Skin of body (tissue), 1 donor: ENCODE measurements at regions not wholly inside any gene's neighbourhood (a gene's known extent, or its start where the extent isn't known, plus 50 kb on each side); places are given as distances from the start of the nearest gene placed in this dataset.
A peak's percentile ranks its signal among the peaks of the same experiment; 100 is the strongest.
"Not testable (repeated sequence)": the region's sequence is repeated elsewhere in the genome, so short reads cannot be mapped to it uniquely, and the experiment has no call there.

Experiments used
- DNase-seq: peaks from one replicate; lab custom pipeline; 2025; lab: John Stamatoyannopoulos, UW

DNA sequence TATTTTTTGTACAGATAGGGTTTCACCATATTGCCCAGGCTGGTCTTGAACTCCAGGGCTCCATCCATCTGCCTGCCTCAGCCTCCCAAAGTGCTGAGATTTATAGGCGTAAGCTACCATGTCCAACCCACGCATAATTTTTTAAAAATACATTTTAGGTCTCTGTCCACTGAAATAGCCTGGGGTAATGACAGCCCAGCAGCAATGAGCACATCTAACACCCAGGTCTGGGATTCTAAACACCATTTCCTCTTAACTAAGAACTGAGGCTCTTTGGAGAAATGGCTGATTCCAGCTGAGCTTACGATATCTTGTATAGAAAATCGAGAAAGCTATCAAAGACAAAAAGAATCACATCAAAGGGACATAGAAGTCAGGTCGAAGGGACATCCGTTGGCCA lies 245.3 kb downstream of the PARN start:
- no peak for DNase-seq

GRCh38 chr16:14383844-14384243 lies 246.2 kb downstream of the PARN start:
- not testable (repeated sequence) for DNase-seq

GRCh38 chr16:14378689-14379467 lies 251.2 kb downstream of the PARN start:
- DNase-seq = no peak

DNA sequence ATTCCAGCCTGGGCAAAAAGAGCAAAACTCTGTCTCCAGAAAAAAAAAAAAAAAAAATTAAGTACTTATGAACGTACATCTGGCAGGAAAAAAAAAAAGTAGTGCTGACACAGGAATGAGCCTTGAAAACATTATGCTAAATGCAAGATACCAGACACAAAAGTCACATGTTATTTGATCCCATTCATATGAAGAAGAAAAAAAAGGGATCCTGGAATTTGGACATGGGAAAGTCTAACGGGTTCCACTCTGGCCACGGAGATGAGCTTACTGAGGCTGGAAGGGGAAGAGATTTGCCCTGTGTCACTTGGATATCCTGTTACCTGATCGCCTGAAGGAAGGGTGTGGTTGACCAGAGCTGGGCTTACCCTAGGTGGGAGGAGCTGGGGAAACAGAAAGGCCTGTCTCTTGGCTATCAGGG lies 251.9 kb downstream of the PARN start:
- DNase-seq = peak; percentile 56

DNA sequence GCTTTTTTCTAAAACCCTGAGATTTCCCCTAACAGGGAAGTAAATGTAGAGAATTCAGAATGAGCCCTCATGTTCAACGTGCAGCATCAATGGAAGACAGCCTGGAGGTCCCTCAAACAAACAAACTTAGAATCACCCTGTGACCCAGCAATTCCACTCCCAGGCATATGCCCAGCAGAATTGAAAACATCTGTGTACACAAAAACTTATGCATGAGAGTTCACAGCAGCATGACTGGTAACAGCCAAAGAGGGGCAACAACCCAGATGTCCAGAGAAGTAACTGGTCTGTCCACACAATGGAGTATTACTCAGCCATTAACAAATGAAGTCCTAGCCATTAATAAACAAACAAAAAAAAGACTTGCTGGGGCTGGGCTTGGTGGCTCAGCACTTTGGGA lies 252.7 kb downstream of the PARN start:
- DNase-seq = no peak

DNA sequence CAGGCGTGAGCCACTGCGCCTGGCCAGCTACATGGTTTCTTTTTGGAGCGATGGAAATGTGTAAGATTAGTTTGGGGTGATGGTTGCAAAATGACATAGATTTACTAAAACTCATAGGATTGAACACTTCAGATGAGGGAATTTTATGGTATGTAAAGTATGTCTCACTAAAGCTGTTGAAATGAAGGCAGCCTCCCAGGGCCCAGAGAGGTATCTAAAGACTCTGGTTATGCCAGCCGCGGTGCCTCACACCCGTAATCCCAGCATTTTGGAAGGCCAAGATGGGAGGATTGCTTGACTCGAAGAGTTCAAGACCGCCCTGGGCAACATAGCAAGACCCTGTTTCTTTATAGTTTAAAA lies 254.9 kb downstream of the PARN start:
- DNase-seq = no peak

- no peak for DNase-seq
Observed at GRCh38 chr16:14374451-14375131, 255.5 kb downstream of the PARN start.

DNA sequence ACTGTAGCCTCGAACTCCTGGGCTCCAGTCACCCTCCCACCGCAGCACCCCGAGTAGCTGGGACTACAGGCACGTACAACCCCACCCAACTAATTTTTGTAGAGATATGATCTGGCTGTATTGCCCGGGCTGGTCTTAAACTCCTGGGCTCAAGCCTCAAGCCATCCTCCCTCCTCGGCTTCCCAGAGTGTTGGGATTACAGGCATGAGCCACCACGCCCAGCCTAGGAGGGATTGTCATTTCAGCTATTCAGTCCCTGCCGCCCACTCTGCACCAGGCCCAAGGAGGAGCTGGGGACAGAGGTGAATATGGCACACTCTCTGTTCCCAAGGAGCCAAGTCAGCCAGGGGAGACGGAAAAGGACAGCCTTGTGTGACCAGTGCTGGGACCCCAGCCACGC lies 256.2 kb downstream of the PARN start:
- DNase-seq = no peak

DNA sequence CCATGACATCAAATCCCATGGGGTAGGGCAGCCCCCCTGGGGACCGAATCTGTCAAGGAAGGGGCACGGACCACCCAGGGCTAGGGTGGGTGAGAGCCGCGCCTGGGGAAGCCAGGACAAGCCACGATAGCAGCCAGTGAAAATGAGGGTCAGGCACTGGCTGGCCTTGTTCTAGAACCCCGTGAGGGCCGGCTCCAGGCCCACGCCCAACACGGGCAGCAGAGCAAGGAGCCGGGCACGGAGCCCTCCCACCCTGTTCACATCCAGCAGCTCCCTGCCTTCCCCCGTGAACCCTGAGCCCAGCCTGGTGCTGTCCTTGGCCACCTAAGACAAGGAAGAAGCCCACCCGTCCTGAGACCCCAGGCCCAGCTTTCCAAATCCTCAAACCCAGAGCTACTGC lies 256.7 kb downstream of the PARN start:
- DNase-seq = no peak

DNA sequence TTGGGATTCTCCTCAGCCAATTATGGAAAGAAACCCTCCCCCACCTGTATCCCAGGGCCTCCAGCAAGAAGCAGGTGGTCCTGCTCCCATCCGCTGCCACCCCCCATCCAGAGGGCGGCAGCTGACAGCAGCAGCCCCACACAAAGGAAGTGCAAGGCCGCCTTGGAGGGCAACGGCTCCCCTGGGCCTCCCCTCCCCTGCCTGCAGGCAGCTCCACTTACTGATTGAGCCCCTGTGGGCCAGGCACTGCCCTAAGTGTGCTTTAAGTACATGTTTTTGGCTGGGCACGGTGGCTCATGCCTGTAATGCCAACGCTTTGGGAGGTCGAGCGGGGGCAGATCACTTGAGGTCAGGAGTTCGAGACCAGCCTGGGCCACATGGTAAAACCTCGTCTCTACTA lies 257.6 kb downstream of the PARN start:
- DNase-seq = no peak

DNA sequence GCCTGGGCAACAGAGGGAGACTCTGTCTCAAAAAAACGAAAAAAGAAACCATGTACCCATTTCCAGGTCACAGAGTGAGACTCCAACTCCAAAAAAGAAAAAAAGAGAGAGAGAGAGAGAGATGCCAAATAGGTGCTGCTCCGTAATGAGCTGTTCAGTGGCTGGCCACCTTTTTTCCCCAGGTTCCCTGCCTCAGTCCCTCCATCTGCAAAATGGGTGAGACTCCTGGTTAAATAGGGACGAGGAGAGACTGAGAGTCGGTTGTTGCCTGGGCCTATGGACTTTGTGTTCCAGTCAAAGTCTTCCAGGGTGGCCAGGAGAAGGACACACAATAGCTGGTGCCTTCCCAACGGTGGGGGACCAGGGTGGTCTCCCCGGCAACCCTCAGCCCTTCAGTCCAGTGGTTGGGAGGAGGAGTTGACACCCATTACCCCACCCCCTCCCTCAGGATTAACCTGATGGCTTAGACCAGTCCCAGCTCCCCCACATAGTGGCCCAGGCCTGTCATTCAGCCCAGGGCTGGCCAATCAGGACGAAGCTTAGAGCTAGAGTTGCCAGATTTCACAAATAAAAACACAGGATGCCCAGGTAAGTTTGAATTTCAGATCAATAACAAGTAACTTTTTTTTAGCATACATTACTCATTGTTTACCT lies 258.2 kb downstream of the PARN start:
- DNase-seq = no peak

GRCh38 chr16:14370736-14371234 lies 259.3 kb downstream of the PARN start:
- no peak for DNase-seq

GRCh38 chr16:14369734-14370598 lies 260.1 kb downstream of the PARN start:
- DNase-seq = no peak

GRCh38 chr16:14368399-14368798 lies 261.7 kb downstream of the PARN start:
- DNase-seq = no peak

DNA sequence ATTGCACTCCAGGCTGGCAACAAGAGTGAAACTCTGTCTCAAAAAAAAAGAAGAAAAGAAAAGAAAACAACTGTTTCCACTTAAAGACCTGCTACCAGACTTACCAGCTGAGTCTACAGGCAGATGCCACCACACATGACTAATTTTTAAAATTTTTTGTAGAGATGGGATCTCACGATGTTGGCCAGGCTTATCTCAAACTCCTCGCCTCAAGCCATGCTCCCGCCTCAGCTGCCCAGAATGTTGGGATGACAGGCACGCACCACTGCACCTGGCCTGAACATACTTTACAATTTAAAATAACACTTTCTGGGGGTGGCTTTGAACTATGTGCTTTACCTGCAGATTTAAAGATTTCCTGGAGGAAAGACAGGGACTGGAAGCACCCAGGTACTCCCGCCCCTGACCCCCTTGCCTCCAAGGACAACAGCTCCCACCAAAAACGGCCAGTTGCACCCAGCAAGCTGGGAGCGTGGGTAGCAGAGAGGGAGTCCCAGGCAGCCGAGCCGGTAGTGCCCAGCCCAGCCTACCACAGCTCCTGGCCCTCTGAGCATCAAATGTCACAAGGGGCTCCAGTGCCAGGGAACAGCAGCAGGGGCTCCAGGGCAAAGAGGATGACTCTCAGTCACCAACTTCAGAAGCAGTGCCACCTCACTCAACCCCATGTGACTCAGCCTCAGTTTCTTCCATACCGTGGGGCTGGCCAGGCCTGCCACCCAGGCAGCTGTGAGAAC lies 262.9 kb downstream of the PARN start:
- DNase-seq = no peak

DNA sequence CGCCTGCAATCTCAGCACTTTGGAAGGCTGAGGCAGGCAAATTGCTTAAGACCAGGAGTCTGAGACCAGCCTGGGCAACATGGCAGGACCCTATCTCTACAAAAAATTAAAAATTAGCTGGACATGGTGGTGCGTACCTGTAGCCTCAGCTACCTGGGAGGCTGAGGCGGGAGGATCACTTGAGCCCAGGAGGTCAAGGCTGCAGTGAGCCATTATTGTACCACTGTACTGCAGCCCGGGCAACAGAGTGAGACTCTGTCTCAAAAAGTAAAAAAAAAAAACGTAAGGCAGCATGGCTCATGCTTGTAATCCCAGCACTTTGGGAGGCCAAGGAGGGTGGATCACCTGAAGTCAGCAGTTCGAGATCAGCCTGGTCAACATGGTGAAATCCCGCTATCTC lies 263.6 kb downstream of the PARN start:
- DNase-seq = no peak

DNA sequence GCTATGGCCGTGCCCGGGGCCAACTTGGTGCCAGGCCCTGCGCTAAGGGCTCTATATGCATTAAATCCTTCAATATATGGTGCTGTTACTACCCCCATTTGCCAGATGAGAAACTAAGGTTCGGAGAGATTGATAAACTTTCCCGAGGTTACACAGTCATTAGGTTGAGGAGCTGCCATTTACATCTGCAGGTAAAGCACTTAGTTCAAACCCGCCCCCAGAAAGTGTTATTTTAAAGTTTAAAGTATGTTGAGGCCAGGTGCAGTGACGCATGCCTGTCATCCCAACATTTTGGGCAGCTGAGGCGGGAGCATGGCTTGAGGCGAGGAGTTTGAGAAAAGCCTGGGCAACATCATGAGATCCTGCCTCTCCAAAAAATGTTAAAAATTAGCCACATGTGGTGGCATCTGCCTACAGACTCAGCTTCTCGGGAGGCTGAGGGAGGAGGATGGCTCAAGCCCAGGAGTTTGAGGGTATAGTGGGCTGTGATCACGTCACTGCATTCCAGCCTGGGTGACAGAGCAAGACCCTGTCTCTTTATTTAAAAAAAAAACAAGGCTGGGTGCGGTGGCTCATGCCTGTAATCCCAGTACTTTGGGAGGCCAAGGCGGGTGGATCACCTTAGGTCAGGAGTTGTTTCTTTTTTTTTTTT lies 264.7 kb downstream of the PARN start:
- DNase-seq = no peak

DNA sequence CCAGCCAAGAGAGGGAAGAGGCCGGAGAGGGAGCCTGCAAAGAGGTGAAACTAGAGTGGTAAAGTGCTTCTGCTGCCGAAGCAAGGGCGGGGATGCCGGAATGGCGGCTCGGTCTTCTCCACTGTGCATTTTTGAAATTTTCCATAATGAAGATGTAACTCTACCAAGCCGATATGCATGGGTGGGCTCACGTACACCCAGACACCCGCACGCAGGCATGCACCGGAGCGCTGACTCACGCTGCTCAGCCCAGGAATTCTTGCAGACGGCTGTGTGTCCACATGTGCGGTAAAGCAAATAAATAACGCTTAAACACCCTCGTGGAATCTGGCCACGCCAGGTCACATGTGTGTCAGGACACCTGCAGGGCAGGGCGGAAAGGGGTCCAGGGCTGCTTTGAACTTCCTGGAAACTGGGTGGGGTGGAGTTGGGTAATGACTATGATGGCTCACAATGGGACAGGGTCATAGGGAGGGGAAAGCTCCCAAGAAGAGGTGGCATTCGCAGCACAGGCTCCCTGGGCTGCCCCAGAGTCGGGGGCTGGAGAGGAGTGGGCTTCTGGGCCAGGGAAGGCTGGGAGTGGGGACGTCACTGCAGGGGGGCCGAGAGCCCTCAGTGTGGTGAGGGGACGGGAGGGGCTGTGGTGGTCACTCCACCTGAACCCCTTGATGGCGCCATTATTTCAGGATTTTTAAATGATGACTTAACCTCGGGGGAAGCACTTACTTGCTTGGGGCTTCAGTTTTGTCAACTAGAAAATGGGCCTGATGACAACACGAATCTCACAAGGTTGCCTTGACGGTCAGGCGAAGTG lies 265.5 kb downstream of the PARN start:
- no peak for DNase-seq

DNA sequence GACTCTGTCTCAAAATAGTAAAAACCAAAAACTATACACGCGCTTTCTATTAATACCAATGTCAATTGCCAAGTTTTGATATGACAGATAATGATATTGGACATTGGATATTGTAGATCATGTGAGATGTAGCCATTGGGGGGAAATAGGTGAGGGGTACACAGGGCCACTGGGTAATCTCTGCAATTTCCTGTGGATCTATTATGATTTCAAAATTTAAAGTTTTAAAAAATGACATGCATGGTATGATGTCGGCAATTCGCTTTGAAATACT lies 266.0 kb downstream of the PARN start:
- DNase-seq = no peak
